Activated naive CD4-positive, alpha-beta T cell treated with anti-CD3 and anti-CD28 coated beads, Interleukin-2, amount 10 ng/mL, durations not matched to agents 7 days and 5 days (primary cell): ENCODE measurements at regions not wholly inside any gene's neighbourhood (a gene's known extent, or its start where the extent isn't known, plus 50 kb on each side); places are given as distances from the start of the nearest gene placed in this dataset.

Experiments used
- CTCF ChIA-PET: fragments of 350-600 bp; sonication (Branson Sonifier 250); formaldehyde crosslinking; loops from one replicate; lab custom pipeline; 2021; ENCODE audit warnings: antibody characterized with exemption; lab: Charles Lee
- DNase-seq: peaks from one replicate; pipeline ENCODE4 v3.0.0-alpha.2; 2020
- H3K27ac Mint-ChIP-seq: one replicate; pipeline ENCODE4 v1.8.0; 2021; ENCODE audit warnings: mild to moderate bottlenecking, moderate library complexity, mixed read lengths
- H3K27me3 Mint-ChIP-seq: one replicate; pipeline ENCODE4 v1.8.0; 2021; ENCODE audit warnings: mild to moderate bottlenecking, mixed read lengths
- H3K36me3 Mint-ChIP-seq: one replicate; pipeline ENCODE4 v1.8.0; 2021; ENCODE audit warnings: mixed read lengths
- H3K4me1 Mint-ChIP-seq: one replicate; pipeline ENCODE4 v1.8.0; 2021; ENCODE audit warnings: mixed read lengths
- H3K4me3 Mint-ChIP-seq: one replicate; pipeline ENCODE4 v1.8.0; 2021; ENCODE audit warnings: mild to moderate bottlenecking, moderate library complexity, mixed read lengths
- H3K9me3 Mint-ChIP-seq: one replicate; pipeline ENCODE4 v1.8.0; 2021; ENCODE audit warnings: mixed read lengths

DNA sequence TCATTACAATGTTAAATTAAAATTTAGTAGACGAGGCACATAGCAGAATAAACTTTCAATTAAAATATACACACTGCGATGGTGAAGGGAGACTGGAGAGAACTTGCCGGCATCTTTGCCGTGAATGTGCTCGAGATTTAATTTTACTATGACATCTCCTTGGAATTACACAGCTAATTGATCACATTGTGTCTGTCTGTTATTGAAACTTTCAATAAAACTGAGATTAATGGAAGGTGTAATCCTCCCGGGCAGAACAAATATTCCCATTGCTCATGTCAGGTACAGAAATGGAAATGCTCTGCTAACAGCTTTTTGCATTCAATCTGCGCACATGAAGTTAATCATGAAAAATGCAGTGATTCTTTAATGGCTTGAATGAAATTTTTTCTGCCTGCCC, 210.1 kb upstream of the NLRP1 start:
- H3K4me3 Mint-ChIP-seq: no peak overlapping the region
- no peaks in the 10 kb centered on the region for H3K4me1 Mint-ChIP-seq
- H3K36me3 Mint-ChIP-seq: no peaks in the 10 kb centered on the region
- H3K27me3 Mint-ChIP-seq: peaks cover 37% of the 10 kb centered on the region
- H3K27ac Mint-ChIP-seq: no peak overlapping the region
- CTCF ChIA-PET: interaction anchor here (1.1 kb wide), 1 partner anchor 14 kb away, joined by 3 read pairs; no protein-coding TSS in a partner anchor
- DNase-seq: no peak
- H3K9me3 Mint-ChIP-seq: peaks cover 8% of the 10 kb centered on the region

DNA sequence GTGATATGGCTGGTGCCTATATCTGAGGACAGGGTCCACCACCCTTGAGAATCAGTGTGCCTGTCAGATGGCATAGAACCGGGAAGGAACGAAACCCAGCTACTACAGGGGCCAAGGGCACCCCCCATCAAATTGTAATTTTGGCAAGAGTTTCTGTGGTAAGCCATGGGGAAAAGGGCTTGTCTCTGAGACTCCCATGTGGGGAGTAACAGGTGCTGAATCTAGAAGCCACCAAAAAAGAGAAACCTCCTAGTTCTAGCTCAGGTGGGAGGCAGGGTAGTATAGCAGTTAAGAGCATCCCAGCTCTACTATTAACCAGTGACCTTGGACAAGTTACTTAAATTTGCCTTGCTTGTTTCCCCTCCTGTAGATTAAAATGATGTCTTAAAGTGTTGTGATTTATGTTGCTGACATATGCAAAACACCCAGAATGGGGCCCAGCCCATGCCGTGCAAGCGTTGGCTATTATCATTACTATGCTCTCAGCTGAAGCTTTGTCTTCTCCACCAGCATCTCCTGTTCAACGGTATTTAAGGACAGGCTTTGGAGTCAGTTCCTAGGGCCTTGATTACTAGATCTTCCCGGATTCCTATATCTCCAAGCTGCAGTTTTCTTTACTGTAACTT, 210.7 kb upstream of the NLRP1 start:
- H3K9me3 Mint-ChIP-seq: peaks cover 8% of the 10 kb centered on the region
- H3K4me1 Mint-ChIP-seq: no peaks in the 10 kb centered on the region
- no peak for DNase-seq
- no peak overlapping the region for H3K4me3 Mint-ChIP-seq
- H3K36me3 Mint-ChIP-seq: no peaks in the 10 kb centered on the region
- peaks cover 37% of the 10 kb centered on the region for H3K27me3 Mint-ChIP-seq
- CTCF ChIA-PET: no interaction called here
- no peak overlapping the region for H3K27ac Mint-ChIP-seq

DNA sequence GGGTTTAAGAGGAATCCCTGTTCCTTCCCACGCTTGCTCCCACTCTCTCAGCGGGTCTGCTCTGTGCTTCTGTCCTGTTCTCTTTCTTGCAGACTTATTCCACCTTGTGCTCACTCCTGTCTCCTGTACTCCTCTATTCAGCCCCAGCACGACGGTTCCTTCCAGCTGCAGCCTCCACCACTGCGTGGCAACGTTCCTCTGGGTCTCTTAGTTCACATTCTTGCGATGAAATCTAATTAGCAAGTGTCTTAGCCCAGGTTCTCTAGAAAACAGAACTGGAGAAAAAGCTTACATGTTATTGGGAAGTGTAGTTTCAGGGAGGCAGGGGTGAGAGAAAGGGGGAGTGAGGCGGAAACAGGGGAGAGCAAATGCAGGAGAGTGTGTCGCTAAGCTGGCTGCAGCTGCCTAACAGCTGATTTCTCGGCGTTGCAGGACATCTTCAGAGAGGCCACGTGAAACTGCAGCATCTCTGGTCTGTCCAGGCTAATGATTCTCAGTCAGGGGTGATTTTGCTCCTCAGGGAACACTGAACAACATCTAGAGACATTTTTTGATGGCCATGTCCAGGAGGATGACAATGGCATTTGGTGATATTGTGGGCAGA, 213.2 kb upstream of the NLRP1 start:
- H3K27me3 Mint-ChIP-seq: peaks cover 38% of the 10 kb centered on the region
- no peaks in the 10 kb centered on the region for H3K36me3 Mint-ChIP-seq

DNA sequence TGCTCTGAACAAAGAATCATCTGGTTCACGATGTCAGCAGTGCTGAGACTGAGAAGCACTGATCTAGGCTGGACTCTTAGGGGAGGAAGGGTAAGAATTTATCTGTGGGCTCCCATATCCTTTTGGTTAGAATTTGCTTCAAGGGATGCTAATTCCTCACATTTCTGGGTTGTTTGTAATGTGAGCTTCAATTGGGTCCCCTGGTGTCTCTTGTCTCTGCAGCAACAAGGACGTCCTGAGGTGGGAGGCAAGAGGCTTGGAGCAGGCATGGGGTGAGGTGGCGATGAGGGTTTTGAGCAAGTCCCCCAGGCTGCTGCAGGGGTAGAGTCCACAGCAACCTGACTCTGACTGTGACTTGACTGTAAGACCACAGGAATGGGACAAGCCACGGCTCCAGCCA, 213.8 kb upstream of the NLRP1 start:
- H3K9me3 Mint-ChIP-seq: peaks cover 2% of the 10 kb centered on the region
- DNase-seq: no peak
- no peak overlapping the region for H3K27ac Mint-ChIP-seq
- CTCF ChIA-PET: no interaction called here
- no peaks in the 10 kb centered on the region for H3K4me1 Mint-ChIP-seq
- H3K4me3 Mint-ChIP-seq: no peak overlapping the region
- no peaks in the 10 kb centered on the region for H3K36me3 Mint-ChIP-seq
- peaks cover 41% of the 10 kb centered on the region for H3K27me3 Mint-ChIP-seq

More for the DNA sequence above, 213.2 kb upstream of the NLRP1 start:
- Mint-ChIP-seq H3K27ac (no peak overlapping the region), H3K4me1 (no peaks in the 10 kb centered on the region), H3K4me3 (no peak overlapping the region), H3K9me3 (peaks cover 7% of the 10 kb centered on the region)
- CTCF ChIA-PET: no interaction called here
- DNase-seq: no peak

DNA sequence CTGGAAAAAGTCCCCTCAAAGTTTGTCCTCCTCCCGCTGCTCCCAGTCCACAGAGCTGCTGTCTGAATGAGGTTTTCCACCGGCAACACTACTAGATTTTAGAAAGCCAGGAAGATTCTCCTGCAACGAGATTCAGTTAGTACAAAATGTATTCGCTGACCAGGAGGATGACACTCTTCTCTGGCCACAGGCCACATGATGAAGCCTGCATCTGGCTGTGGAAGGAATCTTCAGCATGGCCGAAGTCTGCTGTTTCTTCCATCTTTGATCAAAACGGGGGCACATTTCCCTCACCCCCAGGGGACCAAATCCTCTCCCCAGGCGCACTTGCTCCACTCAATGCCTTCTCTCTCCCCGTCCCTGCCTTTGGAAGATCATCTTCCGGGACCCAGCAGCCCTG, 215.8 kb upstream of the NLRP1 start:
- H3K27ac Mint-ChIP-seq: no peak overlapping the region
- no peak for DNase-seq
- no peak overlapping the region for H3K4me3 Mint-ChIP-seq
- CTCF ChIA-PET: no interaction called here
- peaks cover 41% of the 10 kb centered on the region for H3K27me3 Mint-ChIP-seq
- peaks cover 3% of the 10 kb centered on the region for H3K9me3 Mint-ChIP-seq
- H3K4me1 Mint-ChIP-seq: no peaks in the 10 kb centered on the region
- no peaks in the 10 kb centered on the region for H3K36me3 Mint-ChIP-seq

DNA sequence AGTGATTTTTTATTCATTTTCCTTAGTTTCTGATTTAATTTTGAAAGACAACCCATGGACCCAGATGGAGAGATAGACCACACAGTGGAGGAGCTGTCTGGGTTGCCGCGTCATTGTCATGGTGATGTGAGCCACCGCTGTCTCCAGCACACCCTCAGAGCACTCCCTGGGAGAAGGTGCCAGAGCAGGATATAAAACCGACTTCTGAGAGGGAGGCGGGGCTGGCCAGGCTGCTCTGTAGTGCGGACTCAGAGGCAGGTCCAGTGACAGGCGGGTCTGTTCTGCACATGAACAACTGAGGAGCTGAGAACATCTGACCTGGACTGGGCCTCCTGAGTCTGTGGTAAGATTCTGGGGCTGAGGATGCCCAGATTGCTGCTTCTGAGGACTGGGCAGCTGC, 216.3 kb upstream of the NLRP1 start:
- peaks cover 41% of the 10 kb centered on the region for H3K27me3 Mint-ChIP-seq
- H3K4me1 Mint-ChIP-seq: no peaks in the 10 kb centered on the region
- no peak overlapping the region for H3K4me3 Mint-ChIP-seq
- no peaks in the 10 kb centered on the region for H3K36me3 Mint-ChIP-seq
- CTCF ChIA-PET: no interaction called here
- no peak overlapping the region for H3K27ac Mint-ChIP-seq
- DNase-seq: no peak
- H3K9me3 Mint-ChIP-seq: peaks cover 3% of the 10 kb centered on the region

DNA sequence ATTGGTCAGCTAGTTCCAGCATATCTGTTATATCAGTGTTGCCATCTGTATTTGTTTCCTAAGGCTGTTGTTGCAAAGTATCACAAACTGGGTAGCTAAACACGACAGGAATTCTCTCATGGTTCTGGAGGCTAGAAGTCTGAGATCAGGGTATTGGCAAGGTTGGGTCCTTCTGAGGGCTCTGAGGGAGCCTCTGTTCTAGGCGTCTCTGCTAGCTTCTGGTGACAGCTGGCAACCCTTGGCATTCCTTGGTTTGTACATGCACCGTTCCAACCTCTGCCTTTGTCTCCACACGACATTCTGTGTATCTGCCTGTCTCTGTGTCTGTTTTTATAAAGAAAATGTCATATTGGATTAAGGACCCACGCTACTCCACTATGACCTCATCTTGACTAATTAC, 219.9 kb upstream of the NLRP1 start:
- no peaks in the 10 kb centered on the region for H3K4me1 Mint-ChIP-seq
- no peak overlapping the region for H3K4me3 Mint-ChIP-seq

DNA sequence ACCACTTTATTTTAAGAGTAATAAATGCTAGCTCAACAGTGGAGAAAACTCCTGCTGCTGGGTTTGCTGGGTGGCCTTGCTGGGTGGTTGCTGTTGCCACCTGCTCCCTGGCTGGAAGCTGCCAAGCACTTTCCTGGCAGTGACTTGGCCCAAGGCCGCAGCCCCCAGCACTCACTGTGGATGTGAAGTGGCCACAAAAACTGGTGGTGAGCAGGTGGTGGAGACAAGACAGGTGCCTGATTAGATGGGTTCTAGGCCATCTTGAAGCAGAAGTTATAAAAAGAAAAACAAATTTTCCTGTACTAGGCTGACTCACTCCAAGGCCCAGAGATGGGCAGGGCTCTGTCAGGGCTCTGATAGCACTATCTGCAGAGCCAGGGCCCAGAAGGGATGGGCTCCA, 224.7 kb upstream of the NLRP1 start:
- Mint-ChIP-seq H3K27me3 (peaks cover 4% of the 10 kb centered on the region), H3K4me3 (no peak overlapping the region), H3K4me1 (no peaks in the 10 kb centered on the region), H3K27ac (no peak overlapping the region), H3K36me3 (no peaks in the 10 kb centered on the region), H3K9me3 (peaks cover 17% of the 10 kb centered on the region)
- CTCF ChIA-PET: interaction anchor here (1.0 kb wide), 1 partner anchor 15 kb away, joined by 3 read pairs; no protein-coding TSS in a partner anchor
- no peak for DNase-seq

More for the DNA sequence above, 219.9 kb upstream of the NLRP1 start:
- CTCF ChIA-PET: no interaction called here
- Mint-ChIP-seq H3K27me3 (peaks cover 30% of the 10 kb centered on the region), H3K9me3 (peaks cover 3% of the 10 kb centered on the region), H3K36me3 (no peaks in the 10 kb centered on the region), H3K27ac (no peak overlapping the region)
- no peak for DNase-seq

DNA sequence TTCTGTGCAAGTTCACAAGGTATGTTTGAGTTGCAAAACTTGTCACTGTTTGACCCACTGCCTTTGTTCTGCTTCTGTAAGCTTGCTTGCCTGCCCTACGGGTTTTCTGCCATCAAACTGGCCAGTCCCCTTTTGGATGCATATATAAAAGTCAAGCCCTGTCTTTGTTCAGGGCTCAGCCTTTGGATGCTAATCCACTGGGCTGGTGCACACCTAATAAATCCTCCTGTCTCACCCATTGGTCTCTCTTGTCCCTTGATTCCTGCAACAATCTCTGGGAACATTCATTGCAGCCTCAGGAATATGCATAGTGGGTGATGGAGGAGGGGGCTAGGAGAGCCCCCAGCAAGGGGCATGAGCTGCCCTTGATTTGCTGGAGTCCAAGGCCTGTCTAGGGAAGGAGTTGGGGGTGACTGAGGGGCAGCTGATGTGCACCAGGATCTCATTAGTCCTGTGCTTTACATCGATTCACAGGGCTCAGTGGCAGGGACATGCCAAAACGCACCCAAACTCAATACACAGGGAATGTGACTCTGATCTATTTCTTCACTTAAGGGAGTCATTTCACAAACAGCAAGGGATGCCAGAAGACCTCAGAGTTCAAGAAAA, 225.4 kb upstream of the NLRP1 start:
- Mint-ChIP-seq H3K36me3 (no peaks in the 10 kb centered on the region), H3K4me3 (no peak overlapping the region), H3K4me1 (no peaks in the 10 kb centered on the region), H3K27me3 (peaks cover 4% of the 10 kb centered on the region), H3K27ac (no peak overlapping the region), H3K9me3 (peaks cover 17% of the 10 kb centered on the region)
- DNase-seq: no peak
- CTCF ChIA-PET: no interaction called here

DNA sequence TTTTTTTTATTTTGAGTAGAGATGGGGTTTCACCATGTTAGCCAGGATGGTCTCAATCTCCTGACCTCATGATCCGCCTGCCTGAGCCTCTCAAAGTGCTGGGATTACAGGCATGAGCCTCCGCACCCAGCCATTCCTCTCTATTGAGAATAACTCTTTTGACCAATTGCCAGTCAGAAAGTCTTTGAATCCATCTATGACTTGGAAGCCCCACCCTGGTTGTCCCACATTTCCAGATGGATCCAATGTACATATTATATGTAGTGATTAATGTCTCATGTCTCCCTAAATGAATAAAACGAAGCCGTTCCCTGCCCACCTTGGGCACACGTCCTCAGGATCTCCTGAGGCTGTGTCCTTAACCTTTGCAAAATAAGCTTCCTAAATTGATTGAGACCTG, 228.3 kb upstream of the NLRP1 start:
- Mint-ChIP-seq H3K36me3 (no peaks in the 10 kb centered on the region), H3K9me3 (peaks cover 17% of the 10 kb centered on the region), H3K27me3 (peaks cover 20% of the 10 kb centered on the region), H3K4me1 (no peaks in the 10 kb centered on the region), H3K4me3 (no peak overlapping the region), H3K27ac (no peak overlapping the region)
- DNase-seq: no peak
- CTCF ChIA-PET: no interaction called here

DNA sequence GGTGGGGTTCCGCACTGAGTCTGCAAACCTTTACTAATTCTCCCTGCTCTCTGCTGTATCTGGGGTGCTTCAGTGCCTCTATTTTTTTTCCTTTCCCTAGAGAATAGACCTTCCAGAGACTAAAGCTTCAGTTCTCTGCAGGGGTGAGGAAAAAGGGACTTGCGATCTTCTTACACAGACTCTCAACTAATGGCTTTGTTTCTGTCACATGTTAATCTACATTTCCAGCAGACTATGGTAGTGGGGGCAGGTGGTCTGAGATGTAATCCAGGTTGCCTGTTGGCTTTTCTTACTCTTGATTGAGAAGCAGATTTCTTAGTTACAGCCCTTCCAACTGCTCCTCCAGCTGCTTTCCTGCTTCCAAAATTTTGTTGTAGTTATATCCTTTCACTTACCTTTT, 229.0 kb upstream of the NLRP1 start:
- Mint-ChIP-seq H3K27me3 (peaks cover 23% of the 10 kb centered on the region), H3K36me3 (no peaks in the 10 kb centered on the region), H3K27ac (no peak overlapping the region), H3K4me1 (no peaks in the 10 kb centered on the region), H3K9me3 (peaks cover 17% of the 10 kb centered on the region), H3K4me3 (no peak overlapping the region)
- no peak for DNase-seq
- CTCF ChIA-PET: no interaction called here

DNA sequence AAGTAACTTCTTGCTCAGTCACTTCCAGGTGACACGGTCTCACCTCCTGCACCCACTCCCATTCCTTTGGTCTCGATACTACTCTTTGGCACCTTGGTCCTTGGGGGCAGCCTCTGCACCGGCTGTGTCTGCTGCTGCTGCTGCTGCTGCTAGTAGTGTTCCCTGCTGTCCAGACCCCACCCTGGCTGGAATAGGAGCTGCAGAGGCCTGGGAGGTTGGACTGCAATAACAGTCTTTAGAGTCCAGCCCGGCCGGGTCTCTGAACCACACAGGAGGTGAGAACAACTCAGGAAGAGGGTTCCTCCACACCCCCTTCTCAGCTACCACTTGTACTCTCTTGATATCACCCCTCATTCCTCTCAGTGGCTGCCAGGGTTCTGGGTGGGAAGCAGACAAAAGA, 231.1 kb upstream of the NLRP1 start:
- no peak overlapping the region for H3K27ac Mint-ChIP-seq
- H3K27me3 Mint-ChIP-seq: peaks cover 33% of the 10 kb centered on the region
- DNase-seq: no peak
- H3K36me3 Mint-ChIP-seq: no peaks in the 10 kb centered on the region
- CTCF ChIA-PET: no interaction called here
- peaks cover 8% of the 10 kb centered on the region for H3K9me3 Mint-ChIP-seq
- no peaks in the 10 kb centered on the region for H3K4me1 Mint-ChIP-seq
- H3K4me3 Mint-ChIP-seq: no peak overlapping the region

DNA sequence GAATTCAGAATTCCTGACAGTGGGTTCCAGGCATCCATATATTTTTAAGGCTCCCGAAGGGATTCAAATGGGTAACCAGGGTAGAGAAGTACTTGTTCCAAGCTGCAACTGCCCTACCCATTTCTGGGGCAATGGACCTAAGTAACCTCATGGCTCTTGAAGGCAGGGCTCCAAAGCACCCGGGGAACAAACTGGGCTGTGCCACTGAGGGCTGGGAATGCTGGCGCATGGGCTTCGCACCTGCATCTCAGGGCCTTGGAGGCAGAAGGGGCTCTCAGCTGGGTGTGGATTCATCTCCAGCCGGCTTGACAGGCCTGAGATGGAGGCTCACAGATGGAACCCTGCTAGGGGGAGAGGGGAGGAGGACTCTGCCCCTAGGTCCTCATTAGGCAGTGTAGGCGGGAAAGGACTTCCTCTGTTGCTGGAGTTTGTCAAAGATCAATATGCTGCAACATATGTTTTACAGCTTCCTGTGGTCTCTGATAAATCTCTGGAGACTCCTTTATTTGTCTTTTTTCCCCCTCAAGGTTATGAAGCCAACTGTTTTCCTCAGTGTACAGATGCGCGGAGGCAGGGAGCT, 232.3 kb upstream of the NLRP1 start:
- Mint-ChIP-seq H3K9me3 (no peaks in the 10 kb centered on the region), H3K4me1 (no peaks in the 10 kb centered on the region)
- CTCF ChIA-PET: no interaction called here

DNA sequence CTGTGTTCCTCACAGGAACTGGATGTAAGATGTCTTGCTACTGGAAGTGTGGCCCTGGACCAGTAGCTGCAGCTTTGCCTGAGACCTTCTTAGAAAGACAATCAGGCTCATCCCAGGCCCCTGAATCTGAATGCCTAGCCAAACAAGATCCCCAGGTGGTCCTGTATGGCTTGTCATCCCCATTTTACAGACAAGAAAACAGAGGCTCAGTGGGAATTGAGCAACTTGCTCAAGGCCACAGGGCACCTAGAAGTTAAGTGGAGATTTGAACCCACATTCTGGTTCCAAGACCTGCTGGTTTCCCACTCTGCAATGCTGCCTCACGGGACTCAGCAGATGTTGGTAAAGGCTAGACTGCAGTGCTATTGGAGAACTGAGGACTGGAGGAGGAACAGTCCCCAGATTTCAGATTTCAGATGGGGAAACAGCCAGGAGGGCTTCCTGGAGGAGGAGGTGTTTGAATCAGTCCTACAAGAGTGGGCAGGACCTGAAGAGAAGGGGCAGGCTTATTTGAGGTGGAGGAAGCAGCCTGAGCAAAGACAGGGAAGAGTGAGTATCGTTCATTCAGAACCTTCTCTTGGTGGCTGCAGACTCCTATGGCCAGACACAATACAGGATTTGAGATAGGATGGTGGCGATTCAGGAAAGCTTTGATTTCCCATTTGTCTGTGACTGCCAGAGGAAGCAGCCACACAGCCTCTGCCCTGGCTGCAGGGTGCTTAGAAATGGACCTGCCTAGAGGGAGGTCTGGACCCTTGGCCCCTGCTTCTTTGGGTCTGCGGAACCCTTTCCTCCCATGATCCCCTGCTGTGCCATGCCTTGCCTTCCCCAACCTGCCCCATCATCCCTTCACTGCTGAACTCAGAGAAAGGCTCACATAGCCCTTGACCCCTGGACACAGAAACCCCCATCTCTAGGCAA, 233.4 kb upstream of the NLRP1 start:
- Mint-ChIP-seq H3K4me1 (no peaks in the 10 kb centered on the region), H3K27ac (no peak overlapping the region), H3K36me3 (no peaks in the 10 kb centered on the region), H3K27me3 (peaks cover 35% of the 10 kb centered on the region), H3K4me3 (no peak overlapping the region), H3K9me3 (no peaks in the 10 kb centered on the region)
- DNase-seq: no peak
- CTCF ChIA-PET: no interaction called here

More for the DNA sequence above, 232.3 kb upstream of the NLRP1 start:
- Mint-ChIP-seq H3K36me3 (no peaks in the 10 kb centered on the region), H3K27ac (no peak overlapping the region), H3K4me3 (no peak overlapping the region), H3K27me3 (peaks cover 35% of the 10 kb centered on the region)
- DNase-seq: no peak
